SK-N-SH treated with all-trans-retinoic acid at 6 μM for 48 hours (cell line): ENCODE measurements at regions not wholly inside any gene's neighbourhood (a gene's known extent, or its start where the extent isn't known, plus 50 kb on each side); places are given as distances from the start of the nearest gene placed in this dataset.

Source experiments
- CREB5 ChIP-seq: fragments of 250-450 bp; sonication (Bioruptor Pico); IDR thresholded peaks from 2 replicates; pipeline ENCODE4 v1.5.1; 2020; ENCODE audit warnings: low read depth, mild to moderate bottlenecking, moderate library complexity
- CSRNP3 ChIP-seq: fragments of 250-450 bp; sonication (Bioruptor Pico); IDR thresholded peaks from 2 replicates; pipeline ENCODE4 v1.5.1; 2021; ENCODE audit warnings: mild to moderate bottlenecking, moderate library complexity
- ESRRG ChIP-seq: fragments of 250-450 bp; sonication (Bioruptor Pico); IDR thresholded peaks from 2 replicates; pipeline ENCODE4 v1.6.1; 2021; ENCODE audit warnings: mild to moderate bottlenecking
- GLIS3 ChIP-seq: fragments of 250-450 bp; sonication (Bioruptor Pico); IDR thresholded peaks from 2 replicates; pipeline ENCODE4 v1.5.0; 2020; ENCODE audit warnings: mild to moderate bottlenecking, moderate library complexity
- ISL1 ChIP-seq: fragments of 250-450 bp; sonication (Bioruptor Pico); IDR thresholded peaks from 2 replicates; pipeline ENCODE4 v2.1.2; 2022; ENCODE audit warnings: mild to moderate bottlenecking, moderate library complexity
- PATZ1 ChIP-seq: fragments of 250-450 bp; sonication (Bioruptor Pico); IDR thresholded peaks from 2 replicates; pipeline ENCODE4 v1.8.0; 2020; ENCODE audit warnings: mild to moderate bottlenecking, moderate library complexity, borderline replicate concordance
- POU6F1 ChIP-seq: fragments of 250-450 bp; sonication (Bioruptor Pico); IDR thresholded peaks from 2 replicates; pipeline ENCODE4 v1.8.0; 2021; ENCODE audit warnings: low read depth, mild to moderate bottlenecking, moderate library complexity, borderline replicate concordance
- RARB ChIP-seq: fragments of 250-450 bp; sonication (Bioruptor Pico); IDR thresholded peaks from 2 replicates; pipeline ENCODE4 v1.8.0; 2021; ENCODE audit warnings: mild to moderate bottlenecking, moderate library complexity
- TCF4 ChIP-seq: fragments of 250-450 bp; sonication (Bioruptor Pico); IDR thresholded peaks from 2 replicates; pipeline ENCODE4 v1.8.0; 2021; ENCODE audit warnings: mild to moderate bottlenecking, moderate library complexity, borderline replicate concordance
- ZC3H10 ChIP-seq: fragments of 250-450 bp; sonication (Bioruptor Pico); IDR thresholded peaks from 2 replicates; pipeline ENCODE4 v1.5.1; 2021; ENCODE audit warnings: mild to moderate bottlenecking, moderate library complexity
- ZFP3 ChIP-seq: fragments of 250-450 bp; sonication (Bioruptor Pico); IDR thresholded peaks from 2 replicates; pipeline ENCODE4 v1.5.0; 2020; ENCODE audit warnings: mild to moderate bottlenecking, moderate library complexity
- ZFP30 ChIP-seq: fragments of 450-650 bp; formaldehyde crosslinking; IDR thresholded peaks from 2 replicates; pipeline ENCODE4 v1.5.0; 2022; ENCODE audit warnings: mild to moderate bottlenecking, moderate library complexity
- ZNF565 ChIP-seq: fragments of 450-650 bp; formaldehyde crosslinking; conservative IDR thresholded peaks from 2 replicates; pipeline ENCODE4 v1.5.0; 2020; ENCODE audit warnings: low read depth, mild to moderate bottlenecking, moderate library complexity
- ZNF8 ChIP-seq: fragments of 450-650 bp; formaldehyde crosslinking; IDR thresholded peaks from 2 replicates; pipeline ENCODE4 v1.5.0; 2020; ENCODE audit warnings: mild to moderate bottlenecking, moderate library complexity

GRCh38 chr14:101194373-101195308, 291.1 kb upstream of the RTL1 start:
- TF ChIP-seq ZFP30 (CRISPR knock-in tag) (no peak), PATZ1 (CRISPR knock-in tag) (no peak), ESRRG (CRISPR knock-in tag) (no peak), CREB5 (CRISPR knock-in tag) (no peak), GLIS3 (CRISPR knock-in tag) (no peak), POU6F1 (CRISPR knock-in tag) (no peak), ZFP3 (no peak), RARB (no peak), ZNF565 (no peak), CSRNP3 (CRISPR knock-in tag) (no peak), TCF4 (CRISPR knock-in tag) (no peak), ISL1 (CRISPR knock-in tag) (no peak), ZC3H10 (CRISPR knock-in tag) (no peak), ZNF8 (CRISPR knock-in tag) (no peak)
